ENCODE measurements at regions not wholly inside any gene's neighbourhood (a gene's known extent, or its start where the extent isn't known, plus 50 kb on each side); places are given as distances from the start of the nearest gene placed in this dataset.

GRCh38 chr10:20474064-20474463 lies 423.0 kb downstream of the NEBL start:
- TF ChIP-seq POLR2A (IDR thresholded peaks at IDR 0.05), result no peak
- no peak for TF ChIP-seq CTCF (IDR thresholded peaks at IDR 0.05)

All from body of pancreas (tissue), 4 donors.